MCF 10A (cell line): ENCODE measurements at regions not wholly inside any gene's neighbourhood (a gene's known extent, or its start where the extent isn't known, plus 50 kb on each side); places are given as distances from the start of the nearest gene placed in this dataset.

Source experiments
- BruUV-seq: library from RNA; stranded (reverse); fragments of 400-500 nt; replicated peaks from 2 replicates; lab custom pipeline; 2021; lab: Mats Ljungman, UMichigan
- CTCF ChIA-PET: fragments of 300-600 bp; sonication (Branson Sonifier 250); formaldehyde crosslinking; extraction: SDS; loops from one replicate; lab custom pipeline; 2021; ENCODE audit warnings: antibody characterized with exemption, inconsistent platforms; lab: Yijun Ruan, JAX
- POLR2A ChIA-PET: fragments of 300-600, 350-650 bp; sonication (Branson Sonifier 250); formaldehyde crosslinking; extraction: SDS; loops from one replicate; lab custom pipeline; 2020; ENCODE audit warnings: antibody characterized with exemption, inconsistent platforms; lab: Yijun Ruan, JAX
- DNase-seq: peaks from one replicate; pipeline ENCODE4 v3.0.0-alpha.2; 2018; ENCODE audit not compliant: unreplicated experiment
- H3K27ac Mint-ChIP-seq: one replicate; pipeline ENCODE4 v1.8.0; 2022; ENCODE audit warnings: mild to moderate bottlenecking, low read depth, mixed read lengths; ENCODE audit not compliant: unreplicated experiment
- H3K27me3 Mint-ChIP-seq: one replicate; pipeline ENCODE4 v1.8.0; 2022; ENCODE audit warnings: mixed read lengths; ENCODE audit not compliant: insufficient read depth, unreplicated experiment
- H3K36me3 Mint-ChIP-seq: one replicate; pipeline ENCODE4 v1.8.0; 2022; ENCODE audit warnings: mild to moderate bottlenecking, moderate library complexity, mixed read lengths; ENCODE audit not compliant: insufficient read depth, unreplicated experiment
- H3K4me1 Mint-ChIP-seq: one replicate; pipeline ENCODE4 v1.8.0; 2022; ENCODE audit warnings: mixed read lengths; ENCODE audit not compliant: insufficient read depth, unreplicated experiment
- H3K4me3 Mint-ChIP-seq: one replicate; pipeline ENCODE4 v1.8.0; 2022; ENCODE audit warnings: mild to moderate bottlenecking, moderate library complexity, mixed read lengths; ENCODE audit not compliant: unreplicated experiment
- H3K9me3 Mint-ChIP-seq: one replicate; pipeline ENCODE4 v1.8.0; 2022; ENCODE audit warnings: mixed read lengths; ENCODE audit not compliant: unreplicated experiment
- CTCF ChIP-seq: fragments of 200-600 bp; IDR thresholded peaks from one replicate; pipeline ENCODE4 v1.8.0; 2022; ENCODE audit warnings: antibody characterized with exemption, mild to moderate bottlenecking; ENCODE audit not compliant: unreplicated experiment
- intact Hi-C: fragments of 100-400 bp; cut with micrococcal nuclease; formaldehyde crosslinking; loops from 2 replicates; pipeline ENCODE4 v1.14.1; 2022

DNA sequence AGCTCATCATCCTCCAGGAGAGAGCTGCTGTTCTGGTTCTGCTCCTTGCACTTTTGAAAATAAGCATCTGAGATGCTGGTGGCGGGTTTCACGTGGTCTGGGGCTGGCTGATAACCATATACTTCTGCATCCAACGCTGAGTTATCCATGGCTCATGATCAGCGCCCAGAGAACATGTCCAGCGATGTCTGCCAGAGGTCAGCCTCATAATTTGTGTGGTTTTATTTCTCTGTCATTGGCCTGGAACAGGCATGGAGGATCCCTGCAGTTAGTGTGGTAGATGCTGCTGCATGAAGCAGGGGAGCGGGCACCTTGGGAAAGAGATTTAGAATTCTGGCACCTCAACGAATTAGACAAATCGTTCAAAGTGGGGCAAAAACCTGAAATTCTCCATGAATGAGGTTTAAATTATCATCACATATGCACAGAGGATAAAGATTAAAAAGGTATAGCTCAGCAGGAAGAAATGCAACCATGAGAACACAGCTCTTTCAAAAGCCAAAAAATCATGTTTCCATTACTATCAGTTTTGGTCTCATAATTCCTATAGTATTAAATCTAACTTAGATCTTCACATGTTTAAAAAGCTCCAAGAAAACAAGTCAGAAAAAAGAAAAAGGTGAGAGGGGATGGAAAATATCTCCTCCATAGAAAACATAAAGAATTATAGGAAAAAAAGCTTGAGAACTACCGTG, 157.2 kb downstream of the SOD2 start:
- Mint-ChIP-seq H3K4me1 (no peaks in the 10 kb centered on the region), H3K36me3 (no peaks in the 10 kb centered on the region), H3K27ac (no peak overlapping the region), H3K27me3 (peaks cover 6% of the 10 kb centered on the region), H3K9me3 (no peaks in the 10 kb centered on the region), H3K4me3 (no peak overlapping the region)
- no peak for TF ChIP-seq CTCF
- intact Hi-C loops = no loop called here
- ChIA-PET CTCF (interaction anchor here (0.6 kb wide), 1 partner anchor 282 kb away, joined by 3 read pairs; no protein-coding TSS in a partner anchor), POLR2A (no interaction called here)
- BruUV-seq = no TSS peak
- DNase-seq = no peak

DNA sequence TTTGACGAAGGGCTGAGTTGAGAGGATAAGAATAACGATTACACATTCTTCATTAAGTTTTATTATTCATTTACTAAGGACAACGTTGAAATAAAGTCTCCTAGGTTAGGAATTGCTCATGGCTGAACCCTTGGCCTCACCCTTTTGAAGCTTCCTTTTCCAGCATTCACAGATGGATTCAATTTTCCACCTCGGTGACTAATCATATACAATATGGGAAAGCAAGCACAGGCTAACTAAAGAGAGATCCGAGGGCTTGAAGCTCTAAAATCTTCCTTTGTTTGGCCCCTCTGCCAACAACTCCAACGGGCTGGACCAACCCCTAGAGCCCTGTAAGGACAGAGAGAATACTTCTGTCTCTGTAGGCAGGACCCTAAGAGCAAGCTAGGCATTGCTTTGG, 159.5 kb downstream of the SOD2 start:
- Mint-ChIP-seq H3K36me3 (no peaks in the 10 kb centered on the region), H3K4me3 (no peak overlapping the region), H3K9me3 (no peaks in the 10 kb centered on the region), H3K27ac (no peak overlapping the region), H3K27me3 (no peaks in the 10 kb centered on the region), H3K4me1 (no peaks in the 10 kb centered on the region)
- no peak for DNase-seq
- no TSS peak for BruUV-seq
- no peak for TF ChIP-seq CTCF
- intact Hi-C loops = no loop called here
- ChIA-PET CTCF (no interaction called here), POLR2A (no interaction called here)

GRCh38 chr6:159533016-159533415, 160.0 kb downstream of the SOD2 start:
- intact Hi-C loops = no loop called here
- POLR2A ChIA-PET = no interaction called here

GRCh38 chr6:159532155-159532554, 160.9 kb downstream of the SOD2 start:
- DNase-seq = no peak
- no peaks in the 10 kb centered on the region for H3K4me1 Mint-ChIP-seq
- intact Hi-C loops = no loop called here
- ChIA-PET CTCF (no interaction called here), POLR2A (no interaction called here)
- BruUV-seq = no TSS peak
- no peaks in the 10 kb centered on the region for H3K36me3 Mint-ChIP-seq
- H3K27ac Mint-ChIP-seq = no peak overlapping the region
- H3K27me3 Mint-ChIP-seq = no peaks in the 10 kb centered on the region
- no peaks in the 10 kb centered on the region for H3K9me3 Mint-ChIP-seq
- H3K4me3 Mint-ChIP-seq = no peak overlapping the region
- no peak for TF ChIP-seq CTCF

More at GRCh38 chr6:159533016-159533415, 160.0 kb downstream of the SOD2 start:
- H3K4me3 Mint-ChIP-seq = no peak overlapping the region
- no peak for TF ChIP-seq CTCF
- no peaks in the 10 kb centered on the region for H3K4me1 Mint-ChIP-seq
- BruUV-seq = no TSS peak
- no peak overlapping the region for H3K27ac Mint-ChIP-seq
- DNase-seq = no peak
- CTCF ChIA-PET = interaction anchor here (0.7 kb wide), 1 partner anchor 36 kb away, joined by 3 read pairs; no protein-coding TSS in a partner anchor
- H3K36me3 Mint-ChIP-seq = no peaks in the 10 kb centered on the region
- H3K9me3 Mint-ChIP-seq = no peaks in the 10 kb centered on the region
- no peaks in the 10 kb centered on the region for H3K27me3 Mint-ChIP-seq
